ENCODE measurements at regions not wholly inside any gene's neighbourhood (a gene's known extent, or its start where the extent isn't known, plus 50 kb on each side); places are given as distances from the start of the nearest gene placed in this dataset.

- TF ChIP-seq CTCF (IDR thresholded peaks at IDR 0.05) (no peak), POLR2A (IDR thresholded peaks at IDR 0.05) (no peak)
Observed at GRCh38 chr5:110094548-110094947, 404.8 kb downstream of the MAN2A1 start.

Measured in testis (tissue), 2 donors.